Embryonic facial prominence (tissue), 1 donor: ENCODE measurements at regions not wholly inside any gene's neighbourhood (a gene's known extent, or its start where the extent isn't known, plus 50 kb on each side); places are given as distances from the start of the nearest gene placed in this dataset.
"Not testable (repeated sequence)": the region's sequence is repeated elsewhere in the genome, so short reads cannot be mapped to it uniquely, and the experiment has no call there.

Source experiments
- DNase-seq: peaks from one replicate; pipeline ENCODE4 v3.0.0-alpha.2; 2016; ENCODE audit errors: extremely low spot score

DNA sequence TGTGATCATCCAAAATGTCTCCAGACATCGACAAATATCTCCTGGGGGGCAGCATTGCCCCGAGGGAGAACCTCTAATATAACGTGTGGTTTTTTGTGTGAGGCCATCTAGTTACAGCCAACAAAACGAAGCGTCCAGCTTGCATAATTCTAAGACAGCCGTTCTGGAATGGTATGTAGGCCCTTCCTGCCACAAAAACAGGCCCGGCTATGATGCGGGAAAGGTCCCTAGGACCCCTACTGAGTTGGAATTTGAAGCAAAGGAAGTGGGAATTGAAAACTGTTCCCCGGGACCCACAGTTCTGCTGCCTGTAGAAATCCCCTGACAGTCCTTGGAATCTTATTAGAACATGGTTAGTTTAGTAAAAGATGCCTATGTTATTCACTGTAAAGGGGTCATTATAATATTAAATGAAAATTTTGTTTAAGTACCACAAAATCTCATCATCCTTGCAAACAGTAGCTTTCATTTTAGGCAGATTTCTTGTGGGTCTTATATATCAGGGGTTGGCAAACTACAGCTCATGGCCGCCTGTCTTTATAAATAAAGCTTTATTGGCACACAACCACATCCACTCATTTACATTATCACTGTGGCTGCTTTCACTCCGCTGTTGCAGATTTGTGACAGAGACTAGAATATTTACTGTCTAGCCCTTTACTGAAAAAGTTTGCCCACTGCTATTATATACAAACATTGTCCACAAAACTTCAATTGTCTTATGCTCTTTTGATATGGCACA lies 70.7 kb downstream of the MSX2 start:
- no peak for DNase-seq

DNA sequence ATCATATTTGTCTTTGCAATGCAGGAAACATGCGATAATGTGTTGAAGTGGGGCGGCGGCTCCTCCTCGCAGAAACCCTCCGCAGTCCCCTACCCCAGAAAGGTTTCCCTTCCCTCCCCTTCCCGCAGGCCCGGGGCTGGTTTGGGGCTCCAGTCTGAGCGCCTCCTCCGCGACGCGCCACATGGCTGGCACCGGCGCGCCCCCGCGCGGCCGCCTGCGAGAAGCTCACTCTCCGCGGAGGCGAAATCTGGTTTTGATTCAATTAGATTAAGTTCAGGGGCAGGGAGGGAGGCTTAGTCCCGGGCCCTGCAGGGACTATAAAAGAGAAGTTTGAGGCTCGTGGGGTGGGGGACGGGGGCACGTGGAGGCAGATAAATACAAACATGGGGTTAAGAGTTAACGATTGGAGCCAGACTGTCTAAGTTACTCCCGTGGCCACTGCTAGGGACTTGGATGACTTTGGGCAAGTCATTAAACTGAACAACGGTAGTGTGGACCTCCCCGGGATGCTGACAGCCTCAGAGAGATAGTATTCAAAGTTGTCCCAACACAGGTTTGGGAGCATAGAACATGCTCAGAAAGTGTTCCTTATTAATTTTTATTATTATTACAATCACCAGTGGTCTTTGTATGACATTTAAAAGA lies 69.4 kb downstream of the MSX2 start:
- DNase-seq = peak; percentile 49

DNA sequence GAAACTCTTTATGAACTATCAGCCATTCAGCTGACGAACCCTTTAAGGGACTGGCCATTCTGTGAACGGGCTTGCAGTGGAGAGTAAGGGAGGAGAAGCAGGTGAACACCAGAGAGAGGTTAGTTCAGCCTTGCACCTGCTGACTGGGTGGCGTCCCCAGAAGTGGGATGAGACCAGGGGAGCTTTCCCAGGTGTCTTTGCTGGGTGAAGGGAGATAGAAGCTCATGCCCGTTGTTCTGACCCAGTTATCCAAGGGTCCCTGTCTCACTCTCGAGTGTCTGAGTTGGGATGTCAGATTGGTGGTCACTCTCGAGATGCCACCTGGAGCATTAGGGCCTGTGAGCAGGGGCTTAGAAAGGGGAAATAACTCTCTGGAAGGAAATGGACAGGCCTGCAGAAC lies 68.7 kb downstream of the MSX2 start:
- no peak for DNase-seq

DNA sequence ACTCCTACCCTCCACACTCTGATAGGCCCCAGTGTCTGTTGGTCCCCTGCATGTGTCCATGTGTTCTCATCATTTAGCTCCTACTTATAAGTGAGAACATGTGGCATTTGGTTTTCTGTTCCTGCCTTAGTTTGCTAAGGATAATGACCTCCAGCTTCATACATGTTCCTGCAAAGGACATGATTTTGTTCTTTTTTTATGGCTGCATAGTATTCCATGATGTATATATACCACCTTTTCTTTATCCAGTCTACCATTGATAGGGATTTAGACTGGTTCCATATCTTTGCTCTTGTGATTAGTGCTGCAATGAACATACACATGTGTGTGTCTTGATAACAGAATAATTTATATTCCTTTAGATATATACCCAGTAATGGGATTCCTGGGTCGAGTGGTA lies 67.9 kb downstream of the MSX2 start:
- not testable (repeated sequence) for DNase-seq

DNA sequence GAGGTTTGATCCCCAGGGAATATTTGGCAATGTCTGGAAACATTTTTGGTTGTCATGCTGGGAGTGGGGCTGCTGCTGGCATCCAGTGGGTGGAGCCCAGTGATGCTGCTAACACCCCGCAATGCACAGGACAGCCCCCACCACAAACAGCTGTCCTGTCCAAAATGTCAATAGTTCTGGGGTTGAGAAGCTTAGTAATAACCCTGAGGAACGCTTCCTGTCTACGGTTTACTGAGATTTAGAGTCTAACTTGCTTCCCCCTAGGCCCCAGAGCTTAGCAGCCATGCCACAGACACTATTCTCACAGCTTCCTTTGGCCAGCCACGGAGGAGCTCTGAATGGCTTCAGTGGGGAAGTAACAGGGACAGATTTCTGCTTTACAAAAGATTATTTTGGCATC lies 66.5 kb downstream of the MSX2 start:
- DNase-seq = no peak

DNA sequence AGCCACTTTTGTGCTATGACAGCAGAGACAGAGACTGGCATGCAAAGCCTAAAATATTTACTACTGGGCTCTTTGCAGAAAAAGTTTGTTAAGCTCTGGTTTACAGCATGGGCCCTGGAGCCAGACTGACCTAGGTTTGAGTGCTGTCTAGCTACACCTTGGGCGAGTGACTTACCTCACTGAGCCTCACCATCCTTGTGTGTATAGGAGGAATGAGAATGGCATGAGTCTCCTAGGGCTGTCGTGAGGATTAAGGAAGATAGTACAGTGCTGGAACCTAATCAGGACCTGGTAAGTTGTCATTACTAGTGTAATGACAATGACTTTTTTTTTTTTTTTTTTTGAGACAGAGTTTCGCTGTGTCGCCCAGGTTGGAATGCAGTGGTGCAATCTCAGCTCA lies 65.2 kb downstream of the MSX2 start:
- DNase-seq = no peak

DNA sequence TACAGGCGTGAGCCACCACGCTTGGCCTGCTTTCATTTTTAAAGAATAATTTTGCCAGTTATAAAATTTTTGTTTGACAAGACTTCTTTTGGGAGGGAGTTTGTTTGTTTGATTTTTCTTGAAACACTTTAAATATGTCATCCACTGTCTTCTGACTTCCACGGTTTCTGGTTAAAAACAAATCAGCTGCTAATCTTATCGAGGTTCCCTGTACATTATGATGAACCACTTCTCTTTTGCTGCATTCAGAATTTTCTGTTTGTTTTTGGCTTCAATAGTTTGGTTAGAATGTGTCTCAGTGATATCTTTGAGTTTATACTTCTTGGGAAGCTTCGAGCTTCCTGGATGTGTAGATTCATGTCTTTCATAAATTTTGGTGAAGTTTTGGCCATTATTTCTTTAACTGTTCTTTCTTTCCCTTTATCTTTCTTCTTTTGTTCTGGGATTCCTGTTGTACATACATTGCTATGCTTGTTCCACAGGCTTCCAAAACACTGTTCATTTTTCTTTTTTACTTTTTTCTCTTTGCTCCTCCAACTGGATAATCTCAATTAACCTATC lies 60.8 kb downstream of the MSX2 start:
- no peak for DNase-seq
